ENCODE measurements at regions not wholly inside any gene's neighbourhood (a gene's known extent, or its start where the extent isn't known, plus 50 kb on each side); places are given as distances from the start of the nearest gene placed in this dataset.

DNA sequence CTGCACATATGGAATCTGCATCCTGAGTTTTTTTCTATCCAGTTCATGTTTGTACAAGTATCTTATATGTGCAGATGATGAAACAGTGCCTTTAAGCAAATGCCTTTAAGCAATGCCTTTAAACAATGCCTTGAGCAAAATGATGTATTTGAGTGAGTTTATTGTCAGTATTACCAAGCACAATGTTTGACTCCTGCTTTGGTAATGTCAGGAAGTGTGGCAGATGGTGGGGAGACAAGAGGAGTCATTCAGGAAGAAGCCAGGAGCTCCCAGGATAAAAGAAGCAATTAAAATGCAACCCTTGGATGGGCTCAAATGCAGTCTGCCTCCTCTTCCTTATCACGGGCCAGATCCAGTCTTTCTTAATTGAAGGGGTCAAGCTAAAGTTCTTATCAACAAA is 108.7 kb upstream of the KCNJ15 start:
- TF ChIP-seq, protein P1, sequence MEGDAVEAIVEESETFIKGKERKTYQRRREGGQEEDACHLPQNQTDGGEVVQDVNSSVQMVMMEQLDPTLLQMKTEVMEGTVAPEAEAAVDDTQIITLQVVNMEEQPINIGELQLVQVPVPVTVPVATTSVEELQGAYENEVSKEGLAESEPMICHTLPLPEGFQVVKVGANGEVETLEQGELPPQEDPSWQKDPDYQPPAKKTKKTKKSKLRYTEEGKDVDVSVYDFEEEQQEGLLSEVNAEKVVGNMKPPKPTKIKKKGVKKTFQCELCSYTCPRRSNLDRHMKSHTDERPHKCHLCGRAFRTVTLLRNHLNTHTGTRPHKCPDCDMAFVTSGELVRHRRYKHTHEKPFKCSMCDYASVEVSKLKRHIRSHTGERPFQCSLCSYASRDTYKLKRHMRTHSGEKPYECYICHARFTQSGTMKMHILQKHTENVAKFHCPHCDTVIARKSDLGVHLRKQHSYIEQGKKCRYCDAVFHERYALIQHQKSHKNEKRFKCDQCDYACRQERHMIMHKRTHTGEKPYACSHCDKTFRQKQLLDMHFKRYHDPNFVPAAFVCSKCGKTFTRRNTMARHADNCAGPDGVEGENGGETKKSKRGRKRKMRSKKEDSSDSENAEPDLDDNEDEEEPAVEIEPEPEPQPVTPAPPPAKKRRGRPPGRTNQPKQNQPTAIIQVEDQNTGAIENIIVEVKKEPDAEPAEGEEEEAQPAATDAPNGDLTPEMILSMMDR (IDR thresholded peaks at IDR 0.05) = no peak
- TF ChIP-seq POLR2A (IDR thresholded peaks at IDR 0.05) = no peak
